CD14-positive monocyte (primary cell): ENCODE measurements at regions not wholly inside any gene's neighbourhood (a gene's known extent, or its start where the extent isn't known, plus 50 kb on each side); places are given as distances from the start of the nearest gene placed in this dataset.

Experiments used
- DNase-seq, 3 donors: peaks; one replicate each; pipeline ENCODE4 v3.0.0-alpha.2; 2011 to 2022
- H2AFZ ChIP-seq: 2 replicates; pipeline ENCODE4 v1.6.0; 2012; ENCODE audit warnings: mild to moderate bottlenecking, low read depth, low read length, inconsistent platforms; ENCODE audit not compliant: insufficient read depth, poor library complexity, severe bottlenecking
- H3K27ac ChIP-seq, 2 donors: 1 replicate in 1 of 2; 2 replicates in 1 of 2; pipeline ENCODE4 v1.5.1; 2012 to 2013; ENCODE audit warnings: low read length in 2 of 2, control low read depth in 1 of 2, inconsistent platforms in 1 of 2, low read depth in 1 of 2, mild to moderate bottlenecking in 1 of 2
- H3K27me3 ChIP-seq, 2 donors: one replicate each; pipeline versions ENCODE4 v1.6.0 to v1.6.1; 2011 to 2013; ENCODE audit warnings: low read length in 2 of 2; ENCODE audit not compliant: control insufficient read depth in 2 of 2, insufficient read depth in 2 of 2
- H3K36me3 ChIP-seq, 2 donors: replicated peaks in 1 of 2; 1 replicate in 1 of 2; 2 replicates in 1 of 2; pipeline versions ENCODE4 v1.5.1 to v1.6.1; 2012 to 2013; ENCODE audit warnings: low read length in 2 of 2, control low read depth in 1 of 2, inconsistent platforms in 1 of 2, mild to moderate bottlenecking in 1 of 2; ENCODE audit not compliant: insufficient read depth in 2 of 2, control insufficient read depth in 1 of 2
- H3K4me1 ChIP-seq, 2 donors: 1 replicate in 1 of 2; 2 replicates in 1 of 2; pipeline versions ENCODE4 v1.5.1 to v1.6.1; 2012 to 2013; ENCODE audit warnings: low read length in 2 of 2, control low read depth in 1 of 2, inconsistent platforms in 1 of 2, mild to moderate bottlenecking in 1 of 2, moderate library complexity in 1 of 2; ENCODE audit not compliant: insufficient read depth in 2 of 2, control insufficient read depth in 1 of 2
- H3K4me2 ChIP-seq: replicated peaks from 2 replicates; pipeline ENCODE3; 2012; ENCODE audit warnings: low read length, moderate library complexity, mild to moderate bottlenecking; ENCODE audit not compliant: poor library complexity, severe bottlenecking; ENCODE audit errors: extremely low read depth
- H3K4me3 ChIP-seq, 3 experiments: fragments of 200-600 bp in 1 of 3; sonication (generic) in 1 of 3; replicated peaks in 1 of 3; 1 replicate in 2 of 3; 2 replicates in 1 of 3; pipeline ENCODE4 v1.5.1; 2011 to 2013; ENCODE audit warnings: low read length in 3 of 3, mild to moderate bottlenecking in 3 of 3, control low read depth in 2 of 3, low read depth in 2 of 3, inconsistent platforms in 1 of 3, moderate library complexity in 1 of 3
- H3K79me2 ChIP-seq: 2 replicates; pipeline ENCODE4 v1.6.0; 2012; ENCODE audit warnings: mild to moderate bottlenecking, control low read depth, inconsistent platforms, low read length, moderate library complexity; ENCODE audit not compliant: insufficient read depth
- H3K9ac ChIP-seq: 2 replicates; pipeline ENCODE4 v1.6.0; 2017; ENCODE audit warnings: low read length, mild to moderate bottlenecking; ENCODE audit not compliant: insufficient read depth, poor library complexity, severe bottlenecking
- H3K9me3 ChIP-seq, 2 donors: replicated peaks in 1 of 2; 1 replicate in 1 of 2; 2 replicates in 1 of 2; pipeline versions ENCODE4 v1.5.1 to v1.6.1; 2012 to 2013; ENCODE audit warnings: low read length in 2 of 2, control low read depth in 1 of 2; ENCODE audit not compliant: control insufficient read depth in 1 of 2, insufficient read depth in 1 of 2
- H4K20me1 ChIP-seq: 2 replicates; pipeline ENCODE4 v1.6.0; 2012; ENCODE audit warnings: mild to moderate bottlenecking, low read length, control low read depth, moderate library complexity; ENCODE audit not compliant: insufficient read depth
- H3K27ac Mint-ChIP-seq, 7 donors: one replicate each; pipeline ENCODE4 v1.8.0; 2020; ENCODE audit warnings: mild to moderate bottlenecking in 7 of 7, mixed read lengths in 7 of 7, moderate library complexity in 6 of 7, inconsistent platforms in 2 of 7
- H3K27me3 Mint-ChIP-seq, 3 donors: one replicate each; pipeline ENCODE4 v1.8.0; 2021 to 2022; ENCODE audit warnings: low read depth in 3 of 3, mild to moderate bottlenecking in 3 of 3, mixed read lengths in 3 of 3, moderate library complexity in 3 of 3, inconsistent platforms in 1 of 3
- H3K36me3 Mint-ChIP-seq, 2 donors: one replicate each; pipeline ENCODE4 v1.8.0; 2020; ENCODE audit warnings: mixed read lengths in 2 of 2, inconsistent platforms in 1 of 2, mild to moderate bottlenecking in 1 of 2
- H3K4me1 Mint-ChIP-seq: one replicate; pipeline ENCODE4 v1.8.0; 2020; ENCODE audit warnings: mild to moderate bottlenecking, mixed read lengths
- H3K4me3 Mint-ChIP-seq, 2 donors: one replicate each; pipeline ENCODE4 v1.8.0; 2020; ENCODE audit warnings: mild to moderate bottlenecking in 2 of 2, mixed read lengths in 2 of 2, moderate library complexity in 1 of 2
- H3K9me3 Mint-ChIP-seq, 7 donors: one replicate each; pipeline ENCODE4 v1.8.0; 2020 to 2022; ENCODE audit warnings: mixed read lengths in 7 of 7, mild to moderate bottlenecking in 6 of 7, moderate library complexity in 6 of 7, inconsistent platforms in 2 of 7
- CTCF ChIP-seq: fragments of 200-600 bp; IDR thresholded peaks from one replicate; pipeline ENCODE4 v1.8.0; 2022; ENCODE audit warnings: antibody characterized with exemption, mild to moderate bottlenecking
- WGBS: methylation state at CpG from one replicate; pipeline ENCODE4 v1.1.5; 2013; ENCODE audit warnings: missing lambda C conversion rate; ENCODE audit not compliant: insufficient coverage; 5-methylcytosine and 5-hydroxymethylcytosine counted together
- intact Hi-C, 2 donors: fragments of 100-400 bp; cut with micrococcal nuclease; formaldehyde crosslinking; loops; one replicate each; pipeline versions ENCODE4 v1.15.0 to v1.15.1; 2023

- H3K36me3 Mint-ChIP-seq = no peaks in the 10 kb centered on the region
- intact Hi-C loops = no loop called here
- TF ChIP-seq CTCF = no peak
- Histone ChIP-seq H3K4me3 (no peak overlapping the region), H3K9me3 (peaks cover 0 to 5% of the 10 kb centered on the region in 2 donors), H2AFZ (no peak overlapping the region), H4K20me1 (no peaks in the 10 kb centered on the region), H3K4me2 (no peak overlapping the region), H3K36me3 (no peaks in the 10 kb centered on the region), H3K4me1 (no peaks in the 10 kb centered on the region), H3K27me3 (no peaks in the 10 kb centered on the region), H3K9ac (no peak overlapping the region), H3K79me2 (no peaks in the 10 kb centered on the region), H3K27ac (no peak overlapping the region)
- H3K4me1 Mint-ChIP-seq = no peaks in the 10 kb centered on the region
- no peak overlapping the region for H3K27ac Mint-ChIP-seq
- H3K27me3 Mint-ChIP-seq = no peaks in the 10 kb centered on the region
- peaks cover under 1 to 5% (median 2%) of the 10 kb centered on the region in 7 donors for H3K9me3 Mint-ChIP-seq
- DNase-seq = no peak
- no peak overlapping the region for H3K4me3 Mint-ChIP-seq
Observed at GRCh38 chr5:163134061-163134460, 303.3 kb upstream of the CCNG1 start.

GRCh38 chr5:163135849-163136248 is 301.5 kb upstream of the CCNG1 start:
- Histone ChIP-seq H3K79me2 (no peaks in the 10 kb centered on the region), H4K20me1 (no peaks in the 10 kb centered on the region), H2AFZ (no peak overlapping the region), H3K36me3 (no peaks in the 10 kb centered on the region), H3K9ac (no peak overlapping the region), H3K27ac (no peak overlapping the region), H3K4me1 (no peaks in the 10 kb centered on the region), H3K4me3 (no peak overlapping the region), H3K9me3 (peaks cover 0 to 5% of the 10 kb centered on the region in 2 donors), H3K4me2 (no peak overlapping the region), H3K27me3 (no peaks in the 10 kb centered on the region)
- H3K36me3 Mint-ChIP-seq = no peaks in the 10 kb centered on the region
- H3K4me3 Mint-ChIP-seq = no peak overlapping the region
- peaks cover 0 to 2% (median 0%) of the 10 kb centered on the region in 3 donors for H3K27me3 Mint-ChIP-seq
- no peaks in the 10 kb centered on the region for H3K4me1 Mint-ChIP-seq
- no peak for TF ChIP-seq CTCF
- no peak overlapping the region for H3K27ac Mint-ChIP-seq
- intact Hi-C loops = no loop called here
- no CpG with 5 or more reads among the region's 2 CpGs for WGBS
- H3K9me3 Mint-ChIP-seq = peaks cover 0 to 4% (median 3%) of the 10 kb centered on the region in 7 donors
- no peak for DNase-seq
